ENCODE measurements at regions not wholly inside any gene's neighbourhood (a gene's known extent, or its start where the extent isn't known, plus 50 kb on each side); places are given as distances from the start of the nearest gene placed in this dataset.

- WGBS, 2 experiments (ENCODE audit: extremely low coverage in 2 of 2, insufficient read length in 1 of 2) = no CpG with 5 or more reads among the region's 1 CpG
- H3K9me1 ChIP-seq (ENCODE audit: insufficient read depth, low read length) = peaks cover 7% of the 10 kb centered on the region
- H4K91ac ChIP-seq (ENCODE audit: insufficient read depth, low read depth, low read length) = peak overlapping the region; percentile 16; the same call in 1 of the 2 replicates
- no peak overlapping the region for H3K56ac ChIP-seq (ENCODE audit: extremely low read depth, insufficient read depth, low read length)
- peak overlapping the region; percentile 52 for H3K4ac ChIP-seq (ENCODE audit: low read depth, low read length)
- no peak for DNase-seq
- ChIA-PET POLR2A (ENCODE audit: unreplicated experiment) (no interaction called here), CTCF (interaction anchor here (1.2 kb wide), 1 partner anchor 16 kb away, joined by 3 read pairs; no protein-coding TSS in a partner anchor)
- H2BK120ac ChIP-seq (ENCODE audit: low read depth, low read length) = peak overlapping the region; percentile 66
- H3K23ac ChIP-seq (ENCODE audit: low read depth, low read length) = 0 out of 2 replicates have a peak overlapping the region, but pooled peaks have one; percentile 49
- no peaks in the 10 kb centered on the region for H3K9me3 ChIP-seq (ENCODE audit: control insufficient read depth, insufficient read depth, low read length)
- no peak for ATAC-seq (ENCODE audit: low read depth)
- H3K4me1 ChIP-seq (ENCODE audit: control insufficient read depth, insufficient read depth, low read length) = peaks cover 8% of the 10 kb centered on the region; the same call in 1 of the 2 replicates
- no peak overlapping the region; a peak in 1 of 4 replicates for H4K8ac ChIP-seq (ENCODE audit: low read depth in 2 of 2, low read length in 2 of 2)
- intact Hi-C loops (cut with micrococcal nuclease) (no loop called here), dilution Hi-C loops (cut with HindIII; ENCODE audit: low sequenced_read_pairs, unreplicated experiment) (no loop called here), in situ Hi-C loops (cut with MboI; ENCODE audit: low sequenced_read_pairs) (no loop called here)
- H2BK15ac ChIP-seq (ENCODE audit: low read depth, low read length) = peak overlapping the region; percentile 79; the same call in 2 of the 3 replicates
- H3K9ac ChIP-seq (ENCODE audit: low read depth, low read length) = no peak overlapping the region
- TF ChIP-seq POLR2A (IDR thresholded peaks at IDR 0.05; ENCODE audit: low read depth, low read length) = no peak
- no peak for TF ChIP-seq NFE2L2 (IDR thresholded peaks at IDR 0.05; ENCODE audit: low read depth, low read length)
- TF ChIP-seq MXI1 (IDR thresholded peaks at IDR 0.05; ENCODE audit: borderline replicate concordance, low read depth, low read length) = no peak
- no peak for TF ChIP-seq BHLHE40 (IDR thresholded peaks at IDR 0.05; ENCODE audit: low read depth, low read length)
- TF ChIP-seq MAFK (IDR thresholded peaks at IDR 0.05; ENCODE audit: low read depth, low read length) = no peak
- TF ChIP-seq CHD1 (IDR thresholded peaks at IDR 0.05; ENCODE audit: low read depth, low read length) = no peak
- no peak for TF ChIP-seq CTCF (conservative IDR thresholded peaks at IDR 0.05; ENCODE audit: low read depth, low read length)
- TF ChIP-seq CEBPB (IDR thresholded peaks at IDR 0.05; ENCODE audit: low read depth, low read length) = no peak
- no peak for TF ChIP-seq FOS (IDR thresholded peaks at IDR 0.05; ENCODE audit: low read depth, low read length)
- H3K27ac ChIP-seq (ENCODE audit: insufficient read depth, low read length) = no peak overlapping the region
- peak overlapping the region; percentile 66; the same call in 1 of the 2 replicates for H2BK20ac ChIP-seq (ENCODE audit: low read depth, low read length)
- H3K36me3 ChIP-seq (ENCODE audit: control insufficient read depth, insufficient read depth, low read length) = no peaks in the 10 kb centered on the region
- H4K5ac ChIP-seq (ENCODE audit: low read depth, low read length) = no peak overlapping the region
- no peaks in the 10 kb centered on the region; a peak in 1 of 4 replicates for H3K79me1 ChIP-seq (ENCODE audit: low read depth in 1 of 2, low read length in 2 of 2)
- H4K20me1 ChIP-seq (ENCODE audit: insufficient read depth, low read length) = no peaks in the 10 kb centered on the region
- no peaks in the 10 kb centered on the region for H3K27me3 ChIP-seq (ENCODE audit: control insufficient read depth, insufficient read depth, low read length)
- no peak overlapping the region for H2AFZ ChIP-seq (replicated peaks; ENCODE audit: low read length, poor library complexity)
- H3K4me2 ChIP-seq (ENCODE audit: low read depth, low read length) = no peak overlapping the region
- H3K4me3 ChIP-seq (ENCODE audit: insufficient read depth, low read depth, low read length) = no peak overlapping the region
- H3K14ac ChIP-seq (replicated peaks; ENCODE audit: low read depth, low read length) = 0 out of 2 replicates have a peak overlapping the region, but pooled peaks have one; percentile 40
- H3K18ac ChIP-seq (ENCODE audit: low read depth, low read length) = peak overlapping the region; percentile 50; the same call in 1 of the 2 replicates
- BruUV-seq (replicated peaks) = no TSS peak
- H2AK5ac ChIP-seq (ENCODE audit: low read depth, low read length) = no peak overlapping the region
- no peak overlapping the region for H2AK9ac ChIP-seq (replicated peaks; ENCODE audit: low read depth, low read length, poor library complexity)
- H2BK5ac ChIP-seq (ENCODE audit: low read depth, low read length, poor library complexity, severe bottlenecking) = peak overlapping the region; percentile 51
Measured at GRCh38 chr7:94179466-94179865, 175.3 kb upstream of the BET1 start.

Measured in IMR-90 (cell line).